BLaER1 treated with 17β-estradiol and CSF1 and Interleukin-3, amounts not matched to agents 10 nM and 100 nM (cell line): ENCODE measurements at regions not wholly inside any gene's neighbourhood (a gene's known extent, or its start where the extent isn't known, plus 50 kb on each side); places are given as distances from the start of the nearest gene placed in this dataset.

ENCODE experiments used
- H3K27ac ChIP-seq, 11 experiments: shearing (Covaris generic); formaldehyde crosslinking; 2 replicates each; pipeline ENCODE4 v1.8.1; 2022
- H3K27me3 ChIP-seq, 11 experiments: shearing (Covaris generic); formaldehyde crosslinking; 2 replicates each; pipeline ENCODE4 v1.8.1; 2022
- H3K36me3 ChIP-seq, 11 experiments: shearing (Covaris generic); formaldehyde crosslinking; 2 replicates each; pipeline ENCODE4 v1.8.1; 2022
- H3K4me1 ChIP-seq, 10 experiments: shearing (Covaris generic); formaldehyde crosslinking; 2 replicates each; pipeline ENCODE4 v1.8.1; 2022
- H3K4me2 ChIP-seq, 11 experiments: shearing (Covaris generic); formaldehyde crosslinking; 2 replicates each; pipeline ENCODE4 v1.8.1; 2022
- H3K4me3 ChIP-seq, 10 experiments: shearing (Covaris generic); formaldehyde crosslinking; 2 replicates each; pipeline ENCODE4 v1.8.1; 2022
- H3K9ac ChIP-seq, 11 experiments: shearing (Covaris generic); formaldehyde crosslinking; 2 replicates each; pipeline ENCODE4 v1.8.1; 2022
- H3K9me3 ChIP-seq, 11 experiments: shearing (Covaris generic); formaldehyde crosslinking; replicated peaks in 1 of 11; 2 replicates each; pipeline ENCODE4 v1.8.1; 2022
- H4K20me1 ChIP-seq, 11 experiments: shearing (Covaris generic); formaldehyde crosslinking; 2 replicates each; pipeline ENCODE4 v1.8.1; 2022
- Cebpa-rat ChIP-seq, 11 experiments: shearing (Covaris generic); IDR thresholded peaks; 2 replicates each; pipeline ENCODE4 v1.8.1; 2022

DNA sequence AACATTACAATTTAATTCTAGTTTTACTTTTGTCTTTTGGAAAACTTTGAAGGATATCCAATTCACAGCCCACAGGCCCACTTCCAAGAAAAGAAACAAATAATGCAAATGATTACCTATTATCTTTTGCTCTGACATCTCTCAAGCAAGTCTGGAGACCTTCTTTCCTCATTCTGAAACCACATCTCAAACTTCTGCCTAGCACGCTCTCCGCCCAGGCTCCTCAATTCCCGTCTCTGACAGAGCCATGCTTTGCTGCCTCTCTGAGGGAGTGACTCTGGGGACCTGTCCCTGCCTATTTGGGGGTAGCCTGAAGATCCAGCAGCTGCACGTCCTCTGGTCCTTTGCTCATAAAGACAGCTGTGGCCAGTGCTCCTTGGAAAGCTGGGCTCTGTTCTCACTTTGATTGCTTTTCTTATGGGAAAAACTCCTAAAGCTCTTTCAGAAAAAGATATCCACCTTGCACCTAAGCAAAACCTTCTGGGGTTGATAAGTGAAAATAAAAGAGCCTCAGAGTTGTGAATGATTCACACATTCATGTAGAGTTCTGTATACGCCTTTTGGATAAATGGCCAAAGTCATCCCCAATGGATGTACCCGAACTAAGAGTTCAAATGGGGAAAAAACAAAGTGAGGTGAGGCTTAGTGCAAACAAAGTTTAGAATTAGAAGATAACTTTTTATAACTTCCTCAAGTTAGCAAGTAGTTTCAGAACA, 72.4 kb upstream of the TNIP3 start:
- no peak for TF ChIP-seq Cebpa-rat (IDR thresholded peaks at IDR 0.05)
- no peak overlapping the region for H3K27ac ChIP-seq
- no peaks in the 10 kb centered on the region for H3K27me3 ChIP-seq
- H3K9me3 ChIP-seq = peaks cover 0 to 10% (median 4%) of the 10 kb centered on the region in 11 experiments; a peak in 6 of 22 replicates
- peak overlapping the region in 7 of 11 experiments; percentile 5 to 49 (median 28); a peak in 11 of 22 replicates for H3K4me2 ChIP-seq
- H3K4me3 ChIP-seq = no peak overlapping the region
- no peaks in the 10 kb centered on the region for H4K20me1 ChIP-seq
- H3K4me1 ChIP-seq = peaks cover 0 to 23% (median 10%) of the 10 kb centered on the region in 10 experiments; a peak in 10 of 20 replicates
- H3K36me3 ChIP-seq = no peaks in the 10 kb centered on the region
- no peak overlapping the region for H3K9ac ChIP-seq

DNA sequence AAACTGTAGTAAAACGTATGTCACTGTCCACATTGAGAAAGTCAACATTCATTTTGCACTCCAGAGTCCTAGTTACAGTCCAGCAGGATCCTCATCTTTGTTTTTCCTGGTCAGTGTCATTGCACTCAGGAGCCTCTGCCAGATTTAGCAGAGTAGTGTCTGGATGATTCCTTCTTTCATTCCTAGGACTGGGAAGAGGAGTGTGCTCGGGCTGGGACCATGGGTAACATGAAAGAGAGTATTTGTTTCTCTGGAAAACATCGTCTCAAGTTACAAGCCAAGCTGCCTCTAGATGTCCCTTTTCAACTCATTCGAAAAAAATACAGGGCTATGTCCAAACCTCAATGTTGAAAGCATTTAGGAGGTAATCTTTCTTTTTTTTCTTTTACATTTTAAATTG, 69.9 kb upstream of the TNIP3 start:
- Histone ChIP-seq H4K20me1 (no peaks in the 10 kb centered on the region), H3K27me3 (no peaks in the 10 kb centered on the region), H3K9ac (no peak overlapping the region), H3K4me3 (no peak overlapping the region), H3K4me2 (no peak overlapping the region), H3K4me1 (peaks cover 0 to 25% (median 10%) of the 10 kb centered on the region in 10 experiments; a peak in 10 of 20 replicates), H3K27ac (no peak overlapping the region), H3K36me3 (no peaks in the 10 kb centered on the region), H3K9me3 (peaks cover 0 to 10% (median 4%) of the 10 kb centered on the region in 11 experiments; a peak in 6 of 22 replicates)
- TF ChIP-seq Cebpa-rat (IDR thresholded peaks at IDR 0.05) = no peak

DNA sequence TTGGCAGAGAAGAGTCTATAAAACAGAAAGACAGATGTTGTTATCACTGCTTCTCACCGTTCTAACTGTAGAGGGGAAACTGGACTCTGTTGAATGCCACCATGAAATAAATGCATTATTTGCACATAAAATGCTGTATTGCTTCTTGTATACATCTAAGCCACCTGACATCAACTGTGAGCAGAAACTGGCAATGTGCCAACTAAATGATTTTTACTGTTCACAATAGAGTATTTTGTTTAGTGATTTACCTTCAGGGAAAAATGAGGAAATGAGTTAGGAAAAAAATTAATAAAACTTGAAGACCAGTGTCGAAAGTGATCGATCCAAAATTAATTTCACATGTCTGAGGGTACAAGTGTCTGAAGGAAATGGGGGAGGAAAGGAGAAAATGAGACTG, 65.9 kb upstream of the TNIP3 start:
- TF ChIP-seq Cebpa-rat (IDR thresholded peaks at IDR 0.05) = no peak
- no peaks in the 10 kb centered on the region for H3K36me3 ChIP-seq
- H3K4me1 ChIP-seq = peaks cover 0 to 10% (median 0%) of the 10 kb centered on the region in 10 experiments; a peak in 4 of 20 replicates

DNA sequence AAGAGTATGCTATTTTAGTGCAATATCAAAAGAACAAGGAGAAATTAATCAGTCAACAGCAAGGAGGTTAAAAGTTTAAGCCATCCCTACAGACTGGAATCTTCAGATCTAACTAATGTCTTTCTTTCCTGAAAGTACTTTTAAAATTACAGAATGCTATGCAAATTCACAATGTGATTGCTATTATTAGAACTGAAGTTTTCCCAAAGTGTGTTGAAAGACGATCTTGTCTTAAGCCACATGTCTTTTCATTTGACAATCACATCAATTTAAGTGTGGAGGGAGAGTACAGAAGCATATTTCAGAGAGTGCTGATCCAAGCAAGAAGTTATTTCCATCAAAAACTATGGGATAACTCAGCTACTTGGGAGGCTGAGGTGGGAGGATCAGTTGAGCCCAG, 64.7 kb upstream of the TNIP3 start:
- no peak overlapping the region for H3K4me2 ChIP-seq
- no peak overlapping the region for H3K9ac ChIP-seq
- no peak overlapping the region for H3K4me3 ChIP-seq
- H3K36me3 ChIP-seq = no peaks in the 10 kb centered on the region
- no peaks in the 10 kb centered on the region for H4K20me1 ChIP-seq
- no peaks in the 10 kb centered on the region for H3K27me3 ChIP-seq
- H3K27ac ChIP-seq = no peak overlapping the region
- TF ChIP-seq Cebpa-rat (IDR thresholded peaks at IDR 0.05) = no peak
- H3K4me1 ChIP-seq = peaks cover 0 to 10% (median 0%) of the 10 kb centered on the region in 10 experiments; a peak in 4 of 20 replicates
- no peaks in the 10 kb centered on the region for H3K9me3 ChIP-seq

More for the DNA sequence above, 65.9 kb upstream of the TNIP3 start:
- Histone ChIP-seq H3K4me2 (no peak overlapping the region), H3K27me3 (no peaks in the 10 kb centered on the region), H3K4me3 (no peak overlapping the region), H4K20me1 (no peaks in the 10 kb centered on the region), H3K9me3 (no peaks in the 10 kb centered on the region), H3K27ac (no peak overlapping the region), H3K9ac (no peak overlapping the region)

DNA sequence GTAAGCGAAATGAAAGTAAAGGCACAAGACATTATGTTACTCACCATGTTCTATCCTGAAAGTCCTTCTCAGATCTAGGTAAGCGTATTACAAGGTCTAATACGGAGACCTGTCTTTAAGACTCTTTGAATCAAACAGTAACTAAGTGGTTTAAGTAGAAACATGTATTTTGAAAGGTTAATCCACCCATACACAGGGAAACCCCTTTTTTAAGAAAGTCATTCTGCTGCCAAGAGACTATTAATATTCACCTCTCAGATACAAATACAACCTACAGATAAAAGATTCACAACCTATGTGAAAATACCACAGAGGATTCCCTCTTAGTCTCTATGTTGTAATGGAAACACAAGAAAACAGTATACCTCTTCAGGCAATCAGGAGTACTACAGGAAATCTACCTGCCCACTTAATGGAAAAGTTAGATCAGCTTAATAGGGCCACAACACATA, 63.2 kb upstream of the TNIP3 start:
- H3K36me3 ChIP-seq = no peaks in the 10 kb centered on the region
- H3K27me3 ChIP-seq = no peaks in the 10 kb centered on the region
- no peak overlapping the region for H3K9ac ChIP-seq
- no peaks in the 10 kb centered on the region for H3K9me3 ChIP-seq
- H3K4me2 ChIP-seq = no peak overlapping the region
- no peak overlapping the region for H3K4me3 ChIP-seq
- TF ChIP-seq Cebpa-rat (IDR thresholded peaks at IDR 0.05) = no peak
- peaks cover 0 to 10% (median 0%) of the 10 kb centered on the region in 10 experiments; a peak in 4 of 20 replicates for H3K4me1 ChIP-seq
- no peak overlapping the region for H3K27ac ChIP-seq
- no peaks in the 10 kb centered on the region for H4K20me1 ChIP-seq

DNA sequence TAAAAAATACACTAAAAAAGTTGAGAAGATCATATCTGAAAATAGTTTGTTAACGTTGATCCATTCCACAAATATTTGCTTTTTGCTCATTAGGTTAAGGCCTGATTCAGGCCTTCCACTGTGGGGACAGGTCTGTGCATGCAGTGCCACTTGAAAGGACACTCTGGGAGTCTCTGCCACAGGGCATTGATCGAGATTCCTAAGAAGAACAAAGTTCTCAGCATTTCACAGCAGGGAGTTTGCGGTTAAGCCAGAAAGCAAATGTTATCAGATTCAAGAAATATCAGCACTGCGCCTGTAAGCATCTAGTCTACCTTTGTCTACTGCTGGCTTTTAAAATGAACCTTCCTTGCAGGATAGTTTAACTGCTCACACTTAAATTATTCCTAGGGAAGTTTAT, 62.2 kb upstream of the TNIP3 start:
- Histone ChIP-seq H3K27me3 (no peaks in the 10 kb centered on the region), H3K4me3 (no peak overlapping the region), H3K36me3 (no peaks in the 10 kb centered on the region), H3K4me2 (no peak overlapping the region), H3K4me1 (peaks cover 0 to under 1% (median 0%) of the 10 kb centered on the region in 10 experiments; a peak in 1 of 20 replicates), H4K20me1 (no peaks in the 10 kb centered on the region), H3K9me3 (no peaks in the 10 kb centered on the region), H3K27ac (no peak overlapping the region), H3K9ac (no peak overlapping the region)
- no peak for TF ChIP-seq Cebpa-rat (IDR thresholded peaks at IDR 0.05)

DNA sequence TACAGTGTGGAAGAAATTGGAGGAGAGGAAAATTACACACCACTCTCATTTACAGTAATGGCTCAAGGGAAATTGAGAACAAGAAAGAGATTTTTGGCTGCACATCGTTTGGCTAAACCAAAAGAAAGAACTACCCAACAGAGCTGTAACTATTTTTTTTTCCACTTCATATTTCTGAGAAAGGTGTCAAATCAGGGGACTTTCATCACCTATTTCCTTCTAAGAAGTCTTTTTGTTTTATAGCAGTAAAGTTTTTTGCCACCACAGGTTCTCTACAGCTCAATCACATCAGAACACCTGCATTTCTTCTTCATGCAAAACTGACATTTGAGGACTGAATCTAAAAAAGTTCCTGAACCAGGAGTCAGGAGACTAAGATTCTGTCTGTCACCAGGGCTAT, 57.5 kb upstream of the TNIP3 start:
- H4K20me1 ChIP-seq = no peaks in the 10 kb centered on the region
- no peaks in the 10 kb centered on the region for H3K4me1 ChIP-seq
- no peaks in the 10 kb centered on the region for H3K36me3 ChIP-seq
- H3K27ac ChIP-seq = no peak overlapping the region
- H3K4me3 ChIP-seq = no peak overlapping the region
- no peak overlapping the region for H3K9ac ChIP-seq
- no peaks in the 10 kb centered on the region for H3K27me3 ChIP-seq
- H3K4me2 ChIP-seq = no peak overlapping the region
- H3K9me3 ChIP-seq = no peaks in the 10 kb centered on the region
- no peak for TF ChIP-seq Cebpa-rat (IDR thresholded peaks at IDR 0.05)

DNA sequence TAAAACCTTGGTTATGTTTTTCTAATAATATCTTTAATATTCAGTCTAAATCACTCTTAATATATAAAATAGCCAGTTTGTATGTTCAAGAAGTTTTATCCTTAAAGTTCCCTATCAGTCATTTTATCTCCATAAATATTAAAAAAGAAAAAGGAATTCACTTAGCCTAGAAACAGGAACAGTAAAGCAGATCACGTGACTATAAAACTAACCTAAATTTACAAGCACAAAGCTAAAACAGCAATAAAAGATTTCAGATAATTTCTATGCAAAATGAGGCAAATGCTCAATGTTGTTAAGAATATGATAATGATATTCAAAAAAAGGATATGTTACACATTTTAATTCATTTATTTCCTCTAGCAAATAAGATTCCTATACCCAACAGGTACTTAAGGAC, 57.1 kb upstream of the TNIP3 start:
- Histone ChIP-seq H3K36me3 (no peaks in the 10 kb centered on the region), H3K27ac (no peak overlapping the region), H4K20me1 (no peaks in the 10 kb centered on the region), H3K27me3 (no peaks in the 10 kb centered on the region), H3K4me2 (no peak overlapping the region), H3K9ac (no peak overlapping the region), H3K4me1 (no peaks in the 10 kb centered on the region), H3K4me3 (no peak overlapping the region), H3K9me3 (no peaks in the 10 kb centered on the region)
- no peak for TF ChIP-seq Cebpa-rat (IDR thresholded peaks at IDR 0.05)

DNA sequence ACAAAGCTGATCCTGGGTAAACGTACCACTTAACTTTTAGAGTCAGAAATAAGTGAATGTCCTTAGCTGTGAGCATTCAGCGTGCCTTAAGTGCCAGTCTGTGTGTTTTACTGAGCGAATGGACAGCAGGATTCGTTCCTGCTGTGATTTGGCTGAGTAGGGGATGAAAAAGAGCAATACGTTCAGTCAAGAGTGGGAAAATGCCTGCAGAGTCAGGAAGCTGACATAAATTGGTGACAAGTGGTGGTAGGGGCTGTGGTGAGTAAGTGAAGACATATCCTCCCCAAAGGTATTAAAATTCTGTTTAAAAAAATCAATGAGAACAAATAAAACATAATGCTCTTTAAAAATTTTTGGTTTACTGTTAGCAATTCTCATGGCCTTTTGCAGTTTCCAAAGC, 56.6 kb upstream of the TNIP3 start:
- no peaks in the 10 kb centered on the region for H4K20me1 ChIP-seq
- no peaks in the 10 kb centered on the region for H3K36me3 ChIP-seq
- no peaks in the 10 kb centered on the region for H3K4me1 ChIP-seq
- H3K9ac ChIP-seq = no peak overlapping the region
- H3K4me2 ChIP-seq = no peak overlapping the region
- no peak overlapping the region for H3K4me3 ChIP-seq
- TF ChIP-seq Cebpa-rat (IDR thresholded peaks at IDR 0.05) = no peak
- no peak overlapping the region for H3K27ac ChIP-seq
- H3K9me3 ChIP-seq = no peaks in the 10 kb centered on the region
- H3K27me3 ChIP-seq = no peaks in the 10 kb centered on the region

DNA sequence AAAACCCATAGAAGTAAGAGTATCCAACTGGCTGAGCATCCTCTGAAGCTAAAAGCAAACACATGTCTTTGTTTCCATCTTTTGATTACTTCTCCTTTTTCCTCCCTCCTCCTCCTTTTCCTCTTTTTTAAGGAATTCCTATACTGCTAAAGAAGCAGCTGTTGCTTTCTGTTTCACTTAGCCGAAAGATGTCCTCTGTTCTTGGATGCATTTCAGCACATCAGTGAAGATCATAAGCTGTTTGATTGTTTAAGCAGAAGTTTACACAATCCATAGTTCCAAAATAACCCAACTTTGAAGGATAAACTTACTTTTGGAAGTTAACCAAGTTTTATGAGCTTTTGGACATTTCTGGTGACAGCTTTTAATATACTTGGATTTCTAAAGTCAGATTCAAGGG, 55.1 kb upstream of the TNIP3 start:
- no peak overlapping the region for H3K4me2 ChIP-seq
- H3K9me3 ChIP-seq = no peaks in the 10 kb centered on the region
- no peaks in the 10 kb centered on the region for H4K20me1 ChIP-seq
- H3K27me3 ChIP-seq = no peaks in the 10 kb centered on the region
- H3K9ac ChIP-seq = no peak overlapping the region
- no peak for TF ChIP-seq Cebpa-rat (IDR thresholded peaks at IDR 0.05)
- no peak overlapping the region for H3K27ac ChIP-seq
- no peaks in the 10 kb centered on the region for H3K36me3 ChIP-seq
- no peaks in the 10 kb centered on the region for H3K4me1 ChIP-seq
- no peak overlapping the region for H3K4me3 ChIP-seq
